GM23338 (cell line): ENCODE measurements at regions not wholly inside any gene's neighbourhood (a gene's known extent, or its start where the extent isn't known, plus 50 kb on each side); places are given as distances from the start of the nearest gene placed in this dataset.

Experiments used
- ATAC-seq: fragments of 200-7000 bp; cut with Tn5 transposase; 3 replicates; pipeline ENCODE4 v1.9.1; 2020
- DNase-seq: peaks from one replicate; pipeline ENCODE4 v3.0.0-alpha.2; 2015; ENCODE audit warnings: low spot score
- H2AFZ ChIP-seq: fragments of 200-600 bp; sonication (generic); 2 replicates; pipeline ENCODE4 v1.8.0; 2016; ENCODE audit warnings: antibody characterized with exemption, mild to moderate bottlenecking, moderate library complexity
- H3F3A ChIP-seq: fragments of 200-600 bp; sonication (generic); replicated peaks from 2 replicates; pipeline ENCODE4 v1.8.0; 2017; ENCODE audit warnings: antibody characterized with exemption, mixed run types, low read depth
- H3K27ac ChIP-seq: fragments of 200-600 bp; sonication (generic); 2 replicates; pipeline ENCODE4 v1.6.1; 2016; ENCODE audit warnings: low read depth
- H3K27me3 ChIP-seq: fragments of 200-600 bp; sonication (generic); 2 replicates; pipeline ENCODE4 v1.8.0; 2016; ENCODE audit warnings: mild to moderate bottlenecking, mixed run types, moderate library complexity; ENCODE audit not compliant: insufficient read depth
- H3K36me3 ChIP-seq: fragments of 200-600 bp; sonication (generic); 2 replicates; pipeline ENCODE4 v1.8.0; 2016; ENCODE audit warnings: mild to moderate bottlenecking; ENCODE audit not compliant: insufficient read depth
- H3K4me1 ChIP-seq: fragments of 200-600 bp; sonication (generic); 2 replicates; pipeline ENCODE4 v1.8.0; 2016; ENCODE audit warnings: mild to moderate bottlenecking, moderate library complexity; ENCODE audit not compliant: insufficient read depth
- H3K4me2 ChIP-seq: fragments of 200-600 bp; sonication (generic); 2 replicates; pipeline ENCODE4 v1.7.1; 2017; ENCODE audit warnings: mixed run types
- H3K4me3 ChIP-seq: fragments of 200-600 bp; sonication (generic); 2 replicates; pipeline ENCODE4 v1.6.1; 2016; ENCODE audit warnings: mixed run types
- H3K79me2 ChIP-seq: fragments of 200-600 bp; sonication (generic); replicated peaks from 2 replicates; pipeline ENCODE4 v1.8.0; 2017; ENCODE audit warnings: mild to moderate bottlenecking; ENCODE audit not compliant: insufficient read depth
- H3K9me2 ChIP-seq: fragments of 200-600 bp; sonication (generic); 2 replicates; pipeline ENCODE4 v1.8.0; 2017; ENCODE audit not compliant: insufficient read depth
- H4K20me1 ChIP-seq: fragments of 200-600 bp; sonication (generic); replicated peaks from 2 replicates; pipeline ENCODE4 v1.8.0; 2017; ENCODE audit warnings: mild to moderate bottlenecking; ENCODE audit not compliant: insufficient read depth
- H3K27ac Mint-ChIP-seq: 2 replicates; pipeline ENCODE4 v1.8.0; 2020; ENCODE audit warnings: inconsistent platforms, mild to moderate bottlenecking, moderate library complexity, mixed read lengths
- H3K27me3 Mint-ChIP-seq: 3 replicates; pipeline ENCODE4 v1.8.0; 2022; ENCODE audit warnings: low read depth, mild to moderate bottlenecking, moderate library complexity, mixed read lengths, inconsistent platforms; ENCODE audit not compliant: insufficient read depth, poor library complexity
- H3K36me3 Mint-ChIP-seq: 3 replicates; pipeline ENCODE4 v1.8.0; 2021; ENCODE audit warnings: low read depth, mild to moderate bottlenecking, inconsistent platforms, moderate library complexity, mixed read lengths
- H3K4me1 Mint-ChIP-seq: 3 replicates; pipeline ENCODE4 v1.8.0; 2020; ENCODE audit warnings: mild to moderate bottlenecking, inconsistent platforms, mixed read lengths
- H3K4me3 Mint-ChIP-seq: 3 replicates; pipeline ENCODE4 v1.8.0; 2021; ENCODE audit warnings: moderate library complexity, mild to moderate bottlenecking, inconsistent platforms, mixed read lengths
- H3K9me3 Mint-ChIP-seq: 3 replicates; pipeline ENCODE4 v1.8.0; 2020; ENCODE audit warnings: moderate library complexity, mild to moderate bottlenecking, inconsistent platforms, mixed read lengths
- CTCF ChIP-seq, 2 experiments: fragments of 200-600 bp in 1 of 2; sonication (generic) in 1 of 2; conservative IDR thresholded peaks; 2 replicates each; pipeline versions ENCODE4 v1.5.1 to v1.6.1; 2016 to 2017; ENCODE audit warnings: antibody characterized with exemption in 2 of 2, low read depth in 2 of 2, mild to moderate bottlenecking in 2 of 2, moderate library complexity in 1 of 2
- ETS1 ChIP-seq: IDR thresholded peaks from 2 replicates; pipeline ENCODE4 v1.6.1; 2016; ENCODE audit warnings: antibody characterized with exemption
- JUNB ChIP-seq: IDR thresholded peaks from one replicate; pipeline ENCODE4 v1.6.1; 2016; ENCODE audit warnings: antibody characterized with exemption; ENCODE audit not compliant: unreplicated experiment
- NANOG ChIP-seq: IDR thresholded peaks from 2 replicates; pipeline ENCODE4 v1.6.1; 2016; ENCODE audit warnings: antibody characterized with exemption, borderline replicate concordance
- REST ChIP-seq: IDR thresholded peaks from one replicate; pipeline ENCODE4 v1.6.1; 2018; ENCODE audit warnings: antibody characterized with exemption; ENCODE audit not compliant: unreplicated experiment
- STAT1 ChIP-seq: IDR thresholded peaks from one replicate; pipeline ENCODE4 v1.6.1; 2016; ENCODE audit warnings: antibody characterized with exemption; ENCODE audit not compliant: unreplicated experiment
- ZNF331 ChIP-seq: fragments of 250-450 bp; sonication (Bioruptor Pico); IDR thresholded peaks from 2 replicates; pipeline ENCODE4 v1.5.0; 2020; ENCODE audit warnings: low read depth, mild to moderate bottlenecking, moderate library complexity

- Histone ChIP-seq H3K9me2 (no peaks in the 10 kb centered on the region), H3K79me2 (no peaks in the 10 kb centered on the region), H4K20me1 (no peaks in the 10 kb centered on the region), H2AFZ (peak overlapping the region; percentile 94), H3K4me3 (no peak overlapping the region), H3K4me1 (peaks cover 25% of the 10 kb centered on the region), H3K36me3 (no peaks in the 10 kb centered on the region), H3F3A (no peaks in the 10 kb centered on the region), H3K27me3 (no peaks in the 10 kb centered on the region), H3K4me2 (no peak overlapping the region), H3K27ac (no peak overlapping the region)
- H3K4me3 Mint-ChIP-seq = no peak overlapping the region
- peaks cover 2% of the 10 kb centered on the region for H3K27me3 Mint-ChIP-seq
- peaks cover 38% of the 10 kb centered on the region for H3K4me1 Mint-ChIP-seq
- no peaks in the 10 kb centered on the region for H3K36me3 Mint-ChIP-seq
- no peak for TF ChIP-seq JUNB
- no peak for TF ChIP-seq NANOG
- no peak for TF ChIP-seq CTCF (conservative IDR thresholded peaks at IDR 0.05; ENCODE audit: low read depth in 2 of 2)
- no peak for TF ChIP-seq ETS1
- TF ChIP-seq REST = no peak
- TF ChIP-seq ZNF331 (CRISPR knock-in tag) = no peak
- no peak overlapping the region for H3K27ac Mint-ChIP-seq
- ATAC-seq (no peak), DNase-seq (no peak)
- no peaks in the 10 kb centered on the region for H3K9me3 Mint-ChIP-seq
Observed at GRCh38 chr14:22506378-22506710, 82.7 kb downstream of the DAD1 start.

GRCh38 chr14:22505697-22506377 lies 83.2 kb downstream of the DAD1 start:
- Histone ChIP-seq H3K4me2 (no peak overlapping the region), H3K27ac (no peak overlapping the region), H2AFZ (peak overlapping the region; percentile 94), H3K27me3 (no peaks in the 10 kb centered on the region), H3K4me3 (no peak overlapping the region), H3K4me1 (peaks cover 20% of the 10 kb centered on the region), H3K79me2 (no peaks in the 10 kb centered on the region), H3F3A (no peaks in the 10 kb centered on the region), H3K9me2 (no peaks in the 10 kb centered on the region), H4K20me1 (no peaks in the 10 kb centered on the region), H3K36me3 (no peaks in the 10 kb centered on the region)
- Mint-ChIP-seq H3K4me3 (no peak overlapping the region), H3K27ac (peak overlapping the region; percentile 13; the same call in 1 of the 2 replicates), H3K27me3 (peaks cover 2% of the 10 kb centered on the region), H3K9me3 (no peaks in the 10 kb centered on the region), H3K36me3 (no peaks in the 10 kb centered on the region), H3K4me1 (peaks cover 34% of the 10 kb centered on the region)
- ATAC-seq = no peak; the same call in 2 of the 3 replicates
- no peak for TF ChIP-seq STAT1
- DNase-seq = no peak
